Caco-2 (cell line): ENCODE measurements at regions not wholly inside any gene's neighbourhood (a gene's known extent, or its start where the extent isn't known, plus 50 kb on each side); places are given as distances from the start of the nearest gene placed in this dataset.

Experiments used
- BruUV-seq: library from RNA; stranded (reverse); fragments of 400-500 nt; replicated peaks from 2 replicates; lab custom pipeline; 2021; lab: Mats Ljungman, UMichigan
- CTCF ChIA-PET: fragments of 300-600 bp; sonication (Branson Sonifier 250); formaldehyde crosslinking; loops from one replicate; lab custom pipeline; 2022; ENCODE audit warnings: antibody characterized with exemption; lab: Charles Lee
- POLR2A ChIA-PET: fragments of 300-600 bp; sonication (Branson Sonifier 250); formaldehyde crosslinking; loops from one replicate; lab custom pipeline; 2022; ENCODE audit warnings: antibody characterized with exemption; lab: Charles Lee
- DNase-seq, 2 experiments: peaks; one replicate each; pipeline versions ENCODE4 v3.0.0 to v3.0.0-alpha.2; 2020 to 2022
- H3K27me3 ChIP-seq: replicated peaks from 2 replicates; pipeline ENCODE4 v1.6.0; 2011; ENCODE audit warnings: low read length; ENCODE audit not compliant: control insufficient read depth, insufficient read depth
- H3K36me3 ChIP-seq: 2 replicates; pipeline ENCODE4 v1.5.1; 2011; ENCODE audit warnings: low read length; ENCODE audit not compliant: control insufficient read depth, insufficient read depth
- H3K4me1 ChIP-seq: fragments of 250-450 bp; sonication (Bioruptor Pico); 2 replicates; pipeline ENCODE4 v1.5.1; 2020; ENCODE audit warnings: mild to moderate bottlenecking
- H3K4me3 ChIP-seq: 2 replicates; pipeline ENCODE4 v1.5.1; 2011; ENCODE audit warnings: low read depth, mild to moderate bottlenecking, control low read depth, low read length
- H3K9me3 ChIP-seq: fragments of 250-450 bp; sonication (Bioruptor Pico); 2 replicates; pipeline ENCODE4 v1.5.1; 2020; ENCODE audit warnings: mild to moderate bottlenecking, moderate library complexity
- H3K27ac Mint-ChIP-seq: one replicate; pipeline ENCODE4 v1.8.0; 2022; ENCODE audit warnings: mixed read lengths; ENCODE audit not compliant: unreplicated experiment
- H3K27me3 Mint-ChIP-seq: one replicate; pipeline ENCODE4 v1.8.0; 2022; ENCODE audit warnings: mixed read lengths; ENCODE audit not compliant: insufficient read depth, unreplicated experiment
- H3K36me3 Mint-ChIP-seq: one replicate; pipeline ENCODE4 v1.8.0; 2022; ENCODE audit warnings: mild to moderate bottlenecking, mixed read lengths; ENCODE audit not compliant: insufficient read depth, unreplicated experiment
- H3K4me1 Mint-ChIP-seq: one replicate; pipeline ENCODE4 v1.8.0; 2022; ENCODE audit warnings: low read depth, mixed read lengths; ENCODE audit not compliant: unreplicated experiment
- H3K4me3 Mint-ChIP-seq: one replicate; pipeline ENCODE4 v1.8.0; 2022; ENCODE audit warnings: mild to moderate bottlenecking, moderate library complexity, mixed read lengths; ENCODE audit not compliant: unreplicated experiment
- H3K9me3 Mint-ChIP-seq: one replicate; pipeline ENCODE4 v1.8.0; 2022; ENCODE audit warnings: mixed read lengths; ENCODE audit not compliant: unreplicated experiment
- intact Hi-C: fragments of 100-400 bp; cut with micrococcal nuclease; formaldehyde crosslinking; loops from one replicate; pipeline ENCODE4 v1.10.0; 2022; ENCODE audit not compliant: unreplicated experiment
- TF ChIP-seq, protein P1 (sequence below), 2 experiments: fragments of 200-600 bp in 1 of 2; IDR thresholded peaks; 1 replicate in 1 of 2; 2 replicates in 1 of 2; pipeline versions ENCODE4 v1.5.1 to v1.8.0; 2011 to 2022; ENCODE audit warnings: antibody characterized with exemption in 1 of 2, control low read depth in 1 of 2, inconsistent platforms in 1 of 2, low read depth in 1 of 2, low read length in 1 of 2, mild to moderate bottlenecking in 1 of 2, moderate library complexity in 1 of 2; ENCODE audit not compliant: insufficient read depth in 1 of 2, severe bottlenecking in 1 of 2, unreplicated experiment in 1 of 2

DNA sequence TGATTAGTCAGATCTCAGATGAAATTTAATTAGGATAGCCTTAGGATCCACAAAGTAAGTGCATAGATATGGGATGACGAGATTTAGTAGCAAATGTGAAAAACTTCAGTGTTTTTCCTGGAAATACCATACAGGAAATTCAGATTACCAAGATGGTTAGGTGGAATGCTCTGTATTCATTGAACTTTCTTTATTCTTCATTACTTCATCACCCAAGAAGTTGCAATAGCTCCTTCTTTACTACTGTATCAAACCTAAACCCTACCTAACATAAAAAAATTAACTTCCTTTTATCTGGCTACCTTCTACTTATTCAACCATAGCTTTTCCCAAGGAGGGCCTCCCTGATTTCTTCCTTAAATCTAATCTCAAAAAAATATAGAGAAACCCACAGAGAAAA lies 100.4 kb downstream of the TTC6 start:
- peaks cover 38% of the 10 kb centered on the region for H3K9me3 Mint-ChIP-seq
- TF ChIP-seq, protein P1, sequence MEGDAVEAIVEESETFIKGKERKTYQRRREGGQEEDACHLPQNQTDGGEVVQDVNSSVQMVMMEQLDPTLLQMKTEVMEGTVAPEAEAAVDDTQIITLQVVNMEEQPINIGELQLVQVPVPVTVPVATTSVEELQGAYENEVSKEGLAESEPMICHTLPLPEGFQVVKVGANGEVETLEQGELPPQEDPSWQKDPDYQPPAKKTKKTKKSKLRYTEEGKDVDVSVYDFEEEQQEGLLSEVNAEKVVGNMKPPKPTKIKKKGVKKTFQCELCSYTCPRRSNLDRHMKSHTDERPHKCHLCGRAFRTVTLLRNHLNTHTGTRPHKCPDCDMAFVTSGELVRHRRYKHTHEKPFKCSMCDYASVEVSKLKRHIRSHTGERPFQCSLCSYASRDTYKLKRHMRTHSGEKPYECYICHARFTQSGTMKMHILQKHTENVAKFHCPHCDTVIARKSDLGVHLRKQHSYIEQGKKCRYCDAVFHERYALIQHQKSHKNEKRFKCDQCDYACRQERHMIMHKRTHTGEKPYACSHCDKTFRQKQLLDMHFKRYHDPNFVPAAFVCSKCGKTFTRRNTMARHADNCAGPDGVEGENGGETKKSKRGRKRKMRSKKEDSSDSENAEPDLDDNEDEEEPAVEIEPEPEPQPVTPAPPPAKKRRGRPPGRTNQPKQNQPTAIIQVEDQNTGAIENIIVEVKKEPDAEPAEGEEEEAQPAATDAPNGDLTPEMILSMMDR (IDR thresholded peaks at IDR 0.05; ENCODE audit: insufficient read depth in 1 of 2, low read depth in 1 of 2, low read length in 1 of 2, severe bottlenecking in 1 of 2, unreplicated experiment in 1 of 2): no peak
- BruUV-seq: no TSS peak
- DNase-seq: no peak
- Histone ChIP-seq H3K4me1 (peaks cover 36% of the 10 kb centered on the region), H3K36me3 (no peaks in the 10 kb centered on the region), H3K9me3 (peaks cover 13% of the 10 kb centered on the region), H3K27me3 (no peaks in the 10 kb centered on the region), H3K4me3 (no peak overlapping the region)
- H3K4me3 Mint-ChIP-seq: no peak overlapping the region
- intact Hi-C loops: loop anchor here (5.0 kb wide), 1 partner anchor 449 kb away; no protein-coding TSS in a partner anchor
- ChIA-PET POLR2A (no interaction called here), CTCF (no interaction called here)
- peaks cover 12% of the 10 kb centered on the region for H3K36me3 Mint-ChIP-seq
- no peak overlapping the region for H3K27ac Mint-ChIP-seq
- H3K27me3 Mint-ChIP-seq: no peaks in the 10 kb centered on the region
- peaks cover 19% of the 10 kb centered on the region for H3K4me1 Mint-ChIP-seq

DNA sequence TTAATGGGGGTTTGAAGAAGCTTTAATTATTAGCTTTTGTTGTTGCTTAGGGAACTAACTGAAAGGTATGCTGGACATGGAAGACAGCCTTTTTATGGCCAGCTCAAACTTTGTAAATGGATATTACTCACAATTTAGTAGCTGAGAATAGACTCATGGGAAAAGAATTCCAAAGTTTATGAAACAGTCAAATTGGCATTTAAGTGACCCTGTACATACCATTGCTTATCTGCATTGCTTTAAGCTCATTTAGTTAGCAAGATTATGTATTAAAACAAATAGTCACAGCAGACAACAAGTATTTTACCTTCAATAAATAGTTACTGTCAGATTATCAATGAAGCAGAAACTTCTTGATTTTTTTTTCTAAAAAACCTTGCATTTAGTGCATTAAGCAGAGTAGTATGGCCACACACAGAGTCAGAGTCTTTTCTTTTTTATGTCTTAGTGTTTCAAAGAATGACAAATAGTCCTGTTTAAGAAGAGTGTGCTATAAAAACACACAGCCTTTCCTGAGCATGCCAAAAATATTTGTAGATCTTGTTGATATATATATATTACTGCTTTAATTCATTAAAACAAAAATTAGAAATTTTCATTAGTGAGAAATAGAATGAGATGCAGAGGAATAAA lies 102.2 kb downstream of the TTC6 start:
- Mint-ChIP-seq H3K4me1 (peaks cover 19% of the 10 kb centered on the region), H3K9me3 (peaks cover 26% of the 10 kb centered on the region), H3K4me3 (no peak overlapping the region), H3K36me3 (peaks cover 6% of the 10 kb centered on the region), H3K27me3 (no peaks in the 10 kb centered on the region), H3K27ac (no peak overlapping the region)
- DNase-seq: peak in 1 of 2 experiments; percentile 43
- no TSS peak for BruUV-seq
- Histone ChIP-seq H3K4me3 (no peak overlapping the region), H3K27me3 (no peaks in the 10 kb centered on the region), H3K4me1 (peaks cover 36% of the 10 kb centered on the region), H3K9me3 (peaks cover 8% of the 10 kb centered on the region), H3K36me3 (no peaks in the 10 kb centered on the region)
- intact Hi-C loops: loop anchor here (1.0 to 5.0 kb wide), 2 partner anchors 102 to 450 kb away; partner anchors contain the start of genes FOXA1 and TTC6
- ChIA-PET POLR2A (interaction anchor here (1.1 kb wide), 1 partner anchor 102 kb away, joined by 5 read pairs; no protein-coding TSS in a partner anchor), CTCF (interaction anchor here (1.0 kb wide), 1 partner anchor 102 kb away, joined by 3 read pairs; the partner anchor contains the start of genes FOXA1 and TTC6)
- TF ChIP-seq, protein P1 (IDR thresholded peaks at IDR 0.05; ENCODE audit: insufficient read depth in 1 of 2, low read depth in 1 of 2, low read length in 1 of 2, severe bottlenecking in 1 of 2, unreplicated experiment in 1 of 2): no peak

DNA sequence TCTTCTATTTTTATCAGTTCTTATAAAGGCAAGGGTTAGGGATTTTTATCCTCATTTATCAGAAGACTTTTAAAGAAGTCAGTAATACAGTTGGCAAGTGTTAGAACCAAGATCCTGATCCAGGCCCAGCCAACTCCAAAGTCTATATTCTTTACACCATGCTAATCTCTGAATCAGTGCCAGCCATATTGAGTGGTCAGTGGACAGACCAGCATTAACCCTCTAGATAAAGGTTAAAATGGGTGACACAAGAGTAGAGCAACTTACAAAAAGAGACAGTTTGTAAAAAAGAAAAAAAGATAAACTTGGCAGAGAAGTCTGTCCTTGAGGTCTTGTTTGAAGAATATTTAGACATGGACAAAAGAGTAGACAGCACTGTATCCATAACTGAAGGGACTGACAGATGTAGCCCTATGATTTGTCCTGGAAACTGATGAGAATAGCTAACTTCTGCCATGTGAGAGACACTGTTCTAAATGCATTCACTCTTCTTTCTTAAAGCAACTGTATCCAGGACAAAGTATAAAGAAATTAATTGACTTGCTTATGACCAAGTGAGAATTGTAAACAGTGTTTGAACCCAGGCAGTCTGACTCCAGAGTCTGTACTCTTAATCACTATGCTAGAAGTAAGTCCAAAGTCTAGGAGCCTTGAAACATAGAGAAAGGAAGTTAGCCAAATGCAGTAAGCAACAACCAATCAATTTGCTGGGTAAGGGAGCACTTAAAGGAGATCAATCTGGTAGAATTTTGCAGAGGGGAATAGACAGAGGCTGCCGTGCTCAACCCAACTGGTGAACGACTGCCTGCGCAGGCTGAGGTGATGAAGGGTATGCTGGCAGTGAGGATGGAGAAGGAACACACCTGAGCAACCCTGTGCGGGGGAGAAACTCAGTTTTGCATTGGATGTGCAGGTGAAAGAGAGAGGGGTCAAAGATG lies 103.7 kb downstream of the TTC6 start:
- peaks cover 6% of the 10 kb centered on the region for H3K36me3 Mint-ChIP-seq
- no peak for DNase-seq
- TF ChIP-seq, protein P1 (IDR thresholded peaks at IDR 0.05; ENCODE audit: insufficient read depth in 1 of 2, low read depth in 1 of 2, low read length in 1 of 2, severe bottlenecking in 1 of 2, unreplicated experiment in 1 of 2): no peak
- ChIA-PET POLR2A (no interaction called here), CTCF (no interaction called here)
- Histone ChIP-seq H3K4me3 (no peak overlapping the region), H3K4me1 (peaks cover 36% of the 10 kb centered on the region), H3K36me3 (no peaks in the 10 kb centered on the region), H3K27me3 (no peaks in the 10 kb centered on the region), H3K9me3 (no peaks in the 10 kb centered on the region; the same call in 1 of the 2 replicates)
- intact Hi-C loops: loop anchor here (5.0 kb wide), 1 partner anchor 452 kb away; no protein-coding TSS in a partner anchor
- peaks cover 19% of the 10 kb centered on the region for H3K4me1 Mint-ChIP-seq
- no peak overlapping the region for H3K4me3 Mint-ChIP-seq
- H3K9me3 Mint-ChIP-seq: peaks cover 11% of the 10 kb centered on the region
- H3K27me3 Mint-ChIP-seq: no peaks in the 10 kb centered on the region
- H3K27ac Mint-ChIP-seq: peak overlapping the region; percentile 3
- BruUV-seq: no TSS peak
